A172 (cell line): ENCODE measurements at regions not wholly inside any gene's neighbourhood (a gene's known extent, or its start where the extent isn't known, plus 50 kb on each side); places are given as distances from the start of the nearest gene placed in this dataset.

Experiments used
- DNase-seq: peaks from one replicate; pipeline ENCODE4 v3.0.0-alpha.2; 2015; ENCODE audit warnings: low spot score

GRCh38 chr17:77742579-77742978 lies 215.9 kb upstream of the TNRC6C start:
- DNase-seq = no peak

- no peak for DNase-seq
These were observed 214.2 kb upstream of the TNRC6C start for GRCh38 chr17:77744066-77744988.

- DNase-seq = no peak
These were observed 212.8 kb upstream of the TNRC6C start for GRCh38 chr17:77745702-77746101.

- no peak for DNase-seq
These were observed 212.1 kb upstream of the TNRC6C start for GRCh38 chr17:77746393-77746792.

DNA sequence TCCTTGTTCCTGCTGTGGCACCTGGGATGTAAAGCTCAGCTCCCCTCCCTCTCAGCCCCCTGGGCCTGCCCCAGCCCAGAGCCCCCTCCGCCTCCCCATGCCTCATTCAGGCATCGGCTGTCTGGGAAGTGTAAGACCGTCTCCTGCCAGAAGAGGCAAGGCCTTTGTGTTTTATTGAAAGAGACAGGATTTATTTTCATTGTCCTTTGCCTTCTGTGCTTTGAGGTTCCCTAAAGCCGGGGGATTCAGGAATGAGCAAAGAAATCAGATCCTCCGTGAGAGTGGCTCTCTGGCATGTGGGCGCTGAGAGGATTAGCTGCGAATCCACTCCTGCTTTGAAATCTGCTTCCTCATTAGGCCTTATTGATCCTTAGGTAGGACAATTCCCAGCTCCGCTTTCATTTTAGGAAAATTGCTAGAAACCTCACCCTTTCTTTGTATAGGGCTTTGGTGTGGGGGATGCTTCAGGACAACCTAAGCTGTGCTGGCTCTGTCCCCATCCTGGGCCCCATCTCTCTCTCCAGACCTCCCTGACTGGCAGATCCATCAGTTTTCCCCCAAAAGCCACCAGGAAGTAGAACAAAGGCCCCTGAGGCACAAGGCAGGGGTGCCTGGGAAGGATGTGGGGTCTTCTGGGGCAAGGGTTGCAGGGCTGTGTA lies 211.5 kb upstream of the TNRC6C start:
- DNase-seq = no peak

DNA sequence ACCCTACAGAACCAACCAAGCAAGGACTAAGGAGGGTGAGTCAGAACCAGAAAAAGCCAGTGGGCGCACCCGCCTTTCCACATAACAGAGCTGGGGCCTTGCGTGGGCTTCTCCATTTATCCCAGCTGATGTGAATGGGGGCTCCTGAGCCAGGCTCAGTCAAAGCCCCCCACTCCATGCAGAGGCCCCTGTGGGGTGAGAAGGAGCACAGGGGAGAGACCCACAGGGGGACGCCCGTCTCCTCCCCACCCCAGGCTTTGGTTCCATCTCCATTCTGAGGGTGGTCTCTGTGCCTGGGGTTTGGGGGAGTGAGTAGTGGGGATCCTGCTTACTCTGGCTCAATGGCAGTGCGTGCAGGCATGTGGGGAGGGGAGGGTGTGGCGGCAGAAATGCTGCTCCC lies 210.1 kb upstream of the TNRC6C start:
- DNase-seq = no peak

DNA sequence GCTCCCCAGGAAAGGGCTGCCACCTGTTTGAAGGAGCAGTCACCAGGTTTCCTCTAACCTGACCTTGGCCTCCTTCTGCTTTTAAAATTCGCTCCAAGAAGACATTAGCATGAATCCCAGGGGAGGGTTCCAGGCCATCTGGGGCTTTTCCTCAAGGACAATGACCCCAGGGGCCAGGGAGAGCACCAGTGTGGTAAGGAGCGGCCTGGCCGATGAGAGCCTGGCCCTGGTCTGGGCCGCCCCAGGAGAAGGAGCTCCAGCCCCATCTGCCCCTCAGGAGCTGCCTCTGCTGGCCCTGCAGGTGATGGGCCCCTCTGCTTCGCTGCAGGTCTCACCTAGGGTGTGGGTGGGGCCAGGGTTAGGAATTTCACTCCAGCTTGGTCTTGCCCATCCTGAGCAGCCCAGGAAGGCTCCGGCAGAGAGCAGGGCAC lies 209.2 kb upstream of the TNRC6C start:
- DNase-seq = no peak

- no peak for DNase-seq
These were observed 208.5 kb upstream of the TNRC6C start for GRCh38 chr17:77749989-77750388.

GRCh38 chr17:77750427-77751043 lies 208.0 kb upstream of the TNRC6C start:
- no peak for DNase-seq

GRCh38 chr17:77753246-77753645 lies 205.3 kb upstream of the TNRC6C start:
- DNase-seq = no peak

- no peak for DNase-seq
These were observed 204.7 kb upstream of the TNRC6C start for GRCh38 chr17:77753691-77754245.

DNA sequence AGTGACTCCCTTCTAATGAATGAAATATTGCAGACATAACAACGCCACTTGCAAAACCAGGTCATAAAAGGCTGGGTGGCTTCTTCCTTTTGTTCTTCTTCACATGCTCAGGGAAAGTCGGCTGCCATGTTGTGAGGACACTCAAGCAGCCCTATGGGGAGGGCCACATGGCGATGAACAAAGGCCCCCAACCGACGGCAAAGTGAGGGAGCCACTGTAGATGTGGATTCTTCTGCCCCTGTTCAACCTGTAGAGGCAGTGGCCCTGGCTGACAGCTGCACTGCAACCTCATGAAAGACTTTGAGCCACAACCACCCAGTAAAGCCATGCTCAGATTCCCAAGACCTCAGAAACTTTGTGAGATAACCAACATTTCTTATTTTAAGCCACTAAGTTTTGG lies 203.5 kb upstream of the TNRC6C start:
- no peak for DNase-seq

- DNase-seq = peak; percentile 57
These were observed 203.0 kb upstream of the TNRC6C start for GRCh38 chr17:77755410-77755963.

DNA sequence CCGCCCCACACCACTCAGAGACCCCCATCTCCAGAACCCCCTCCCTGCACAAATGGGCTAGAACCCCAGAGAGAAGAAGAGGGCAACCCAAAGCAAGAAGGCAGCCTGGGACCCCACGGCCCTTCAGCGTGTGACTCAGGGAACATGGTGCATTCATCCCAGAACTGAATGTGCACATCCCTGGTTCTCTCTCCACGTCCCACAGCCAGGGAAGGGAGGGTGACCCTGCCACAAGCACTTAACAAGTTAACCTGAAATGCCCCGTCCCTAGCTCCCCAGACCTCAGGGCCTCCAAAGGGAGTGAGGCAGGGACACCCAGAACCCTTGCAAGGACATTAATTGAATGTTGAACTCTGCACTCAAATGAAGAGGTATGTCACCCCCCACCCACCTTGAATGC lies 202.5 kb upstream of the TNRC6C start:
- DNase-seq = no peak

GRCh38 chr17:77756846-77757560 lies 201.5 kb upstream of the TNRC6C start:
- no peak for DNase-seq

DNA sequence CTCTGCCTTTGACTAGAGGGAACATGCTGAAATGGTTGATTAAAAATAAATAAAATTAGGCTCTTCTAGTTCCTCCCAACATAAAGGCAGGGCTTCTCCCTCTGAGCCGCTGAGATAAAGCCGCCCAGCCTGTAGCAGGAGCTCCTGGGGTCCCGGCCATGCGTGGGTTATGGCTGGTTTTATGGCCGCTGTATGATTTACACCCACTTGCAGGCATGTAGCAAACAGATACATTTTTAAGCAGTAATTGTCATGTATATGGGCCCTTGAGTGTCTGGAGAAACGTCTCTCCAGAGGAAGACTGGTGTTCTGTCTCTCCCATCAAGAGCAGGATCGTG lies 201.0 kb upstream of the TNRC6C start:
- no peak for DNase-seq

- DNase-seq = no peak
These were observed 195.5 kb upstream of the TNRC6C start for GRCh38 chr17:77763023-77763422.

GRCh38 chr17:77763575-77763974 lies 194.9 kb upstream of the TNRC6C start:
- DNase-seq = no peak

DNA sequence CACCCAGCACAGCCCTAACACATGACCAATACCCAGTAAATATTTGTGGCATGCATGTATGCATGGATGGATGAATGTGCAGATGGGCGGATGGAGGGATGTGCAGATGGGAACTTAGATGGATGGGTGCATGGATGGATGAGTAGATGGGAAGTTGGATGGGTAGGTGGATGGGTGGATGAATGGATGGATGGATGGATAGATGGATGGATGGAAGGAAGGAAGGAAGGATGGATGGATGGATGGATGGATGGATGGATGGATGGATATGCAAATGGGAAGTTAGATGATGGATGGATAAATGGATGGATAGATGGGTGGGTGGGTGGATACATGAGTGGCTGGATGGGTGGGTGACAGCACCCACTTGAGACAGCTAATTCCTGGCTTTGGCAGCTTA lies 193.2 kb upstream of the TNRC6C start:
- no peak for DNase-seq

- no peak for DNase-seq
These were observed 191.4 kb upstream of the TNRC6C start for GRCh38 chr17:77767148-77767547.

DNA sequence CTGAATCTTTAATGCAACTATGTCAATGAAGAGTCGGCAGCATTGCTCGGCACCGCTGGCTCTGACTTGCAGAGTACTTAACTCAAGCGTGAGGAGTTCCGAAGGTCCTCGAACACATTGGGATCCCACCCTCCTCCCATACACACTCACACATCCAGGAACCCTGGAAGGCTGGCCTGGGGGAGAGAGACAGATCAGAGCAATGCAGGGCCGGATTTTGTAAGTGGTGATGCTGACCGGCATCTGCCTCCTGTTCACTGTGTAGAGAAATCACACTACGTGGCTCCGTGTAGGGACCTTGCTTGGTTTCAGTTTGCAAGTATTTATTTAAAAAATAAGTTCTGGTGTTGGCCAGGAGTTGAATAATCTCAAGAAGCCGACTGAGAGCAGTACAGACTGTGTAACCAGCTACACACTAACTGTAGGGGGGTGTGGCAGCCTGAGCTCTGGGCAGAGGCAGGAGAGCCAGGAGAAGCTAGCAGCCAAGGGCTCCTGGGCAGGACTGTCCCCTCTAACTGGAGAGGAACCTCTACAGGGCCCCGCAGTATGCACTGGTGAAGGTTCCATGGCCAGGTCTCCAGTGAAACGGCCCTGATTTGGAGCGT lies 190.2 kb upstream of the TNRC6C start:
- DNase-seq = no peak
